Transverse colon (tissue), 4 donors: ENCODE measurements at regions not wholly inside any gene's neighbourhood (a gene's known extent, or its start where the extent isn't known, plus 50 kb on each side); places are given as distances from the start of the nearest gene placed in this dataset.

Experiments
- POLR2AphosphoS5 ChIP-seq, 3 donors: sonication (generic); formaldehyde crosslinking; IDR thresholded peaks; one replicate each; pipeline ENCODE4 v1.6.1; 2016; ENCODE audit warnings: antibody characterized with exemption in 3 of 3
- TF ChIP-seq, protein P1 (sequence below), 5 experiments: fragments of 200-600 bp in 3 of 5; fragments of 450-650 bp in 2 of 5; sonication (generic) in 3 of 5; IDR thresholded peaks; 1 replicate in 2 of 5; 2 replicates in 3 of 5; pipeline ENCODE4 v1.5.1; 2016 to 2017; ENCODE audit warnings: antibody characterized with exemption in 5 of 5, inconsistent platforms in 3 of 5, mild to moderate bottlenecking in 2 of 5, moderate library complexity in 1 of 5

DNA sequence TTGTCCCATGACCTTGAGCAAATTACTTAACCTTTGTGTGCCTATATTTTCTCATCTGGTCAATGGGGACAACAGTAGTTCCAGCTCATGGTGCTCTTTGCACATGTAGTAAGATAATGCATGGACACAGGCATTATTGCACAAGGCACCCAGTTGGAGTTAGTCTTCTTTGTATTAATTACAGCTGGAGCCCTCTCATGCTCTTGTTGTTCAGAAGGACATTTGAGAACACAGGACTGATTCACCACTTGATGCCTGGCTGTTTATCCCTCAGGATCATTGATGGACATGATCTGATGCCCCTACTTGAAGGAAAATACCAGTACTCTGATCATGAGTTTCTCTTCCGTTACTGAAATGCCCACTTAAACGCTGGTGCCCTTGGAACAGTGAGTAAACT, 1068.6 kb downstream of the NLGN4Y start:
- TF ChIP-seq, protein P1, sequence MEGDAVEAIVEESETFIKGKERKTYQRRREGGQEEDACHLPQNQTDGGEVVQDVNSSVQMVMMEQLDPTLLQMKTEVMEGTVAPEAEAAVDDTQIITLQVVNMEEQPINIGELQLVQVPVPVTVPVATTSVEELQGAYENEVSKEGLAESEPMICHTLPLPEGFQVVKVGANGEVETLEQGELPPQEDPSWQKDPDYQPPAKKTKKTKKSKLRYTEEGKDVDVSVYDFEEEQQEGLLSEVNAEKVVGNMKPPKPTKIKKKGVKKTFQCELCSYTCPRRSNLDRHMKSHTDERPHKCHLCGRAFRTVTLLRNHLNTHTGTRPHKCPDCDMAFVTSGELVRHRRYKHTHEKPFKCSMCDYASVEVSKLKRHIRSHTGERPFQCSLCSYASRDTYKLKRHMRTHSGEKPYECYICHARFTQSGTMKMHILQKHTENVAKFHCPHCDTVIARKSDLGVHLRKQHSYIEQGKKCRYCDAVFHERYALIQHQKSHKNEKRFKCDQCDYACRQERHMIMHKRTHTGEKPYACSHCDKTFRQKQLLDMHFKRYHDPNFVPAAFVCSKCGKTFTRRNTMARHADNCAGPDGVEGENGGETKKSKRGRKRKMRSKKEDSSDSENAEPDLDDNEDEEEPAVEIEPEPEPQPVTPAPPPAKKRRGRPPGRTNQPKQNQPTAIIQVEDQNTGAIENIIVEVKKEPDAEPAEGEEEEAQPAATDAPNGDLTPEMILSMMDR (IDR thresholded peaks at IDR 0.05): no peak
- TF ChIP-seq POLR2AphosphoS5 (IDR thresholded peaks at IDR 0.05): no peak
